Mesothelial cell of epicardium (in vitro differentiated cells): ENCODE measurements at regions not wholly inside any gene's neighbourhood (a gene's known extent, or its start where the extent isn't known, plus 50 kb on each side); places are given as distances from the start of the nearest gene placed in this dataset.

ENCODE experiments used
- DNase-seq, 2 experiments: peaks; one replicate each; pipeline ENCODE4 v3.0.0; 2021; ENCODE audit warnings: low spot score in 2 of 2; ENCODE audit not compliant: unreplicated experiment in 2 of 2
- H3K27ac Mint-ChIP-seq: 2 replicates; pipeline ENCODE4 v1.8.0; 2021; ENCODE audit warnings: mixed read lengths
- H3K27me3 Mint-ChIP-seq: 2 replicates; pipeline ENCODE4 v1.8.0; 2021; ENCODE audit warnings: low read depth, mixed read lengths
- H3K36me3 Mint-ChIP-seq: 2 replicates; pipeline ENCODE4 v1.8.0; 2021; ENCODE audit warnings: mixed read lengths
- H3K4me1 Mint-ChIP-seq: 2 replicates; pipeline ENCODE4 v1.8.0; 2021; ENCODE audit warnings: mixed read lengths
- H3K4me3 Mint-ChIP-seq: 2 replicates; pipeline ENCODE4 v1.8.0; 2021; ENCODE audit warnings: mild to moderate bottlenecking, moderate library complexity, mixed read lengths
- H3K9me3 Mint-ChIP-seq: 2 replicates; pipeline ENCODE4 v1.8.0; 2021; ENCODE audit warnings: mixed read lengths
- TF ChIP-seq, protein P1 (sequence below): fragments of 200-600 bp; sonication (generic); IDR thresholded peaks from one replicate; pipeline ENCODE4 v1.5.0; 2021; ENCODE audit warnings: antibody characterized with exemption; ENCODE audit not compliant: unreplicated experiment

DNA sequence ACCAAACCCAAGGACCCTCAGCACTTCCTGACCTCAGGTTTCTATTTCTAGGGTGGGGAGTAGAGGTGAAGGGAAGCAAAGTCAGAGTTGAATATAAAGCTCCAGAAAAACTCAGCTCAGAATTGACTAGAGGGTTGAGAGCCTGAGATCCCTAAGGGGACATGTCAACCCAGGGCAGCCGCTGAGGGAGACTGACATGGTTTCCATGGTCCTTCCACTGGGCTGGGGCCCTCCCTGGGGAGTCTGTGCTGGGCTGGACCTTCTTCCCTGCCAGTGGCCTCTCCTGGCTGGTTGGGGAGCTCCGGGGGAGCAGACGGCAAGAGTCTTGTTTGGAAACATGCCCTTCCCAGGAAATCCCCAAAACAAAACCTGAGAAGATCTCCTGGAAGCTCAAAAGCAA is 121.3 kb downstream of the METRNL start:
- DNase-seq: no peak
- Mint-ChIP-seq H3K4me3 (no peak overlapping the region), H3K27me3 (no peaks in the 10 kb centered on the region), H3K36me3 (no peaks in the 10 kb centered on the region), H3K27ac (no peak overlapping the region), H3K9me3 (no peaks in the 10 kb centered on the region), H3K4me1 (peaks cover 22% of the 10 kb centered on the region)
- TF ChIP-seq, protein P1, sequence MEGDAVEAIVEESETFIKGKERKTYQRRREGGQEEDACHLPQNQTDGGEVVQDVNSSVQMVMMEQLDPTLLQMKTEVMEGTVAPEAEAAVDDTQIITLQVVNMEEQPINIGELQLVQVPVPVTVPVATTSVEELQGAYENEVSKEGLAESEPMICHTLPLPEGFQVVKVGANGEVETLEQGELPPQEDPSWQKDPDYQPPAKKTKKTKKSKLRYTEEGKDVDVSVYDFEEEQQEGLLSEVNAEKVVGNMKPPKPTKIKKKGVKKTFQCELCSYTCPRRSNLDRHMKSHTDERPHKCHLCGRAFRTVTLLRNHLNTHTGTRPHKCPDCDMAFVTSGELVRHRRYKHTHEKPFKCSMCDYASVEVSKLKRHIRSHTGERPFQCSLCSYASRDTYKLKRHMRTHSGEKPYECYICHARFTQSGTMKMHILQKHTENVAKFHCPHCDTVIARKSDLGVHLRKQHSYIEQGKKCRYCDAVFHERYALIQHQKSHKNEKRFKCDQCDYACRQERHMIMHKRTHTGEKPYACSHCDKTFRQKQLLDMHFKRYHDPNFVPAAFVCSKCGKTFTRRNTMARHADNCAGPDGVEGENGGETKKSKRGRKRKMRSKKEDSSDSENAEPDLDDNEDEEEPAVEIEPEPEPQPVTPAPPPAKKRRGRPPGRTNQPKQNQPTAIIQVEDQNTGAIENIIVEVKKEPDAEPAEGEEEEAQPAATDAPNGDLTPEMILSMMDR: no peak

DNA sequence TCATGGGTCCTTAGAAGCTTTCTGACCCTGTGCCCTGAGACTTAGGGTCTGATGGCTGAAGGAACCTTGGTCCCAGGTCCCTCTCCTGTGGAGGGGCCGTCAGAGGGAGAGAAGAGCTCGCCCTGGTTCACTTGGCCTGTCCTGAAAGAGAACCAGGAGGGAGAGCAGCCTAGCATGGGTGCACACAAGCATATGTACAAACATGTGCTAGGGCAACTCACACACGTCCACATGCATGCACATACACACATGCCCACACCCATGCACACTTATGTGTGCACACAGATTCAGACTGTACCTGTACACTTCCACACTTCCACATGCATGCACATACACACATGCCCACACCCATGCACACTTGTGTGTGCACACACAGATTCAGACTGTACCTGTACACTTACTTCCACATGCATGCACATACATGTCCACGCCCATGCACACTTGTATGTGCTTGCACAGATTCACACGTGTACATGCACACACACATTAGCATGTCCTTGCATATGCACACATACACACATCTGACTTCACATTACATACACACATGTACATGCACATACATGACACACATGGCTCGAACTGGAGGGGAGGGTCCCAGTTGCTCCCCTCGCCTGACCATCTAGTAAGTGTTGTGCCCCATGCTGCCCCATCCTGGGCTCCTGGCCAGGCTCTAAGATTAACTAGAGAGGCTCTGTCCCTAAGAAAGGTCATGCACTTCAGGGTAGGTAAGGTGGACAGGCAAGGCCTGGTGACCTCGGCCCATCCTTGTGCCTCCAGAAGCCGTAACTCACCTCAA is 122.0 kb downstream of the METRNL start:
- Mint-ChIP-seq H3K36me3 (no peaks in the 10 kb centered on the region), H3K4me3 (no peak overlapping the region), H3K27ac (no peak overlapping the region), H3K4me1 (peaks cover 25% of the 10 kb centered on the region), H3K27me3 (no peaks in the 10 kb centered on the region), H3K9me3 (no peaks in the 10 kb centered on the region)
- TF ChIP-seq, protein P1: no peak
- DNase-seq: no peak

DNA sequence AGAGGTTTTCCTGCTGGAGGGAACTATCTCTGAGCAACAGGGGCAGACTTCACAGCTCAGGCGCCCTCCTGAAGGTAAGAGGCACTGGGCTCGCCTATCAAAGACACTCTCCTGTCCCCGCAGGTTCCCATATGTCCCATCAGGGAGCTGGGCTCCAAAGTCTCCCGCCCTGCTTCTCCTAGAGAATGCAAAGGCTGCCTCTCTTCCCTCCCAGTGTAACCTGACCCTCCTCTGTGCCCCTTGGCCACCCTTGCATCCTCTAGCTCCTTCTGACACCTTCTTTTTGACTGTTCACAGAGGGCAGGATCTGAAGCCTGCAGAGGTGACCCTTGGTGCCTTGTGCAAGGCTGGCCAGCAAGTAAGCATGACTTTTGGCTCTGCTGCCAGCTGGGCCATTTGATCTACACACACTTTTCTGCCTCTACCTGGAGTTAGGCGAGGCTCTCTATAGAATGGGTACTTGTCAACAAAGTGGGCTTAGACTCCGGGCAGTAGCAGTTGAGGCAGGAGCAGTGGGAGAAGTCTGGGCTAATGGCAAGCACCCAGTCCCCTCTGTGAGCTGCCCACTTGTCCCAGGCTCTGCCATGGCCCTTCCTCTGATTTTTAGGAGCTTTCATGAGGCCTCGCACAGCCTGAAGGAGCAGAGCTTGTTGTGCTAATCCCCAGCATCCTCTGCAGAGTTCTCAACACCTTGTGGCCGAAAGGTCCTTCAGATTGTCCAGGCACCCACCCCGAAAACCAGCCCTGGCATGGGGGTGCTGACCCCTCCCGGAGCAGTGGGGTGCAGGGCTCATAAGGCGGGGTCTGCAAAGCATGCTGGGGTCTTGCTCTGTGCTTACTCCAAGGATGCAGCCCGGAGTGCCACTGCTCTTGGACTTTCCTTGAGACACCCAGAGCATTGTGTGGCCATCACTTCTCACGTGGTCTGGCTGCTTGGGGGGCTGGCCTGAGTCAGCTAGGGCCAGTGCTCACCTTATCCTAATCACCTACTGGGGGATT is 122.9 kb downstream of the METRNL start:
- no peaks in the 10 kb centered on the region for H3K9me3 Mint-ChIP-seq

DNA sequence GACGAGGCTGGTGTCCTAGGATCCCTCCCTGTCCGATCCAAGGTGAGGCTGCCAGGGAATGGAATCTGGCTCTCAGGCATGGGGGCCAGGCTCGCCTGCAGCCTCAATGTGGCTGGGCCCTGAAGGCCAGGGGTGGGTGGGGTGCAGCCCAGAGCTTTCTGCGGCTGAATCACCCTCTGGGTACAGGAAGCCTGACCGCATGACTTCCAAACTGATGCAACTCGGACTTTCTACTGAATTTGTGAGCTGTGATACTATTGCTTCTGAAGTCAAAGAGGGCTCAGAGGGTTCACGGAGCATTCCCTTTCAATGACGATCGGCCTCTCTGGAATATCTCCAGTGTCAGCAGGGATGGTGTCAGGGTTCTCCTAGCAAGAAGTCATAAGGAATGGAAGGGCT is 123.7 kb downstream of the METRNL start:
- TF ChIP-seq, protein P1: no peak
- no peak overlapping the region for H3K4me3 Mint-ChIP-seq
- H3K4me1 Mint-ChIP-seq: peaks cover 25% of the 10 kb centered on the region
- no peaks in the 10 kb centered on the region for H3K36me3 Mint-ChIP-seq
- H3K9me3 Mint-ChIP-seq: no peaks in the 10 kb centered on the region
- H3K27ac Mint-ChIP-seq: no peak overlapping the region
- DNase-seq: no peak
- no peaks in the 10 kb centered on the region for H3K27me3 Mint-ChIP-seq

More for the DNA sequence above, 122.9 kb downstream of the METRNL start:
- no peak overlapping the region for H3K4me3 Mint-ChIP-seq
- peaks cover 25% of the 10 kb centered on the region for H3K4me1 Mint-ChIP-seq
- no peaks in the 10 kb centered on the region for H3K27me3 Mint-ChIP-seq
- TF ChIP-seq, protein P1: no peak
- no peaks in the 10 kb centered on the region for H3K36me3 Mint-ChIP-seq
- no peak overlapping the region for H3K27ac Mint-ChIP-seq
- DNase-seq: no peak

DNA sequence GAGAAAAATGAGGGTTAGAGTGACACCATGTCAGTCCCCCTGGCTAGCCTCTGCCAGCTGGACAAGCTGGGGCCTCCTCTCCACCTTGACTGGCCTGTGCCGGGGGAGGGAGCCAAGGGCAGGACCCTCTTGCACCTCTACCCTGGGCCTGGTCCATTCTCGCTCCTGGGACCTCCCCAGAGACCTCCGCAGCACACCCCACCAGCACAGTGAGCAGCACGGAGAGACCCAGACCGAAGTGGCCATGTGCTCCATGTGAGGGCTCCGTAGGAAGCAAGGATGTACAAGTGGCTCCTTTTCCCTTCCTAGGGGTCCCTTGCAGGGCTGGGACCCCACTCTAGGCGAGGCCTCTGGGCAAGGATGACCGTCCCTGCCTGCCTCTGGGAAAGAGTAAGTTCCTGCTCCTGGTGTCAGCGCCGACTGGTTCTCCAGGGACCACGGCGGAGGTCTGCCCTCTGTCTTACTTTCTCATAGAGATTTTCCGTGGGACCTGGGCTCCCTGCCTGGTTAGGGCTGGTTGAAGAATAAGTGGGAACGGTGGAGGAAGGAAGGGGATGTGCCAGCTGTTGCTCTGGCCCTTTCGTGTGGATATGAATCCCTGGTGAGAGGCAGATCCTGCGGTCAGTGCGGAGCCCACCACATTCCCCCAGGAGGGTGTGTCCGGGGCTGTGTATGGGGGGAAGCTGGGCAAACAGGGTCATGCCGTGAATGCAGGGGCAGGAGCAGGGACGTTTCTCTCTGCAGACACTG is 124.2 kb downstream of the METRNL start:
- no peak overlapping the region for H3K4me3 Mint-ChIP-seq
- TF ChIP-seq, protein P1: no peak
- H3K27me3 Mint-ChIP-seq: no peaks in the 10 kb centered on the region
- H3K36me3 Mint-ChIP-seq: no peaks in the 10 kb centered on the region
- H3K4me1 Mint-ChIP-seq: peaks cover 25% of the 10 kb centered on the region
- H3K27ac Mint-ChIP-seq: no peak overlapping the region
- no peaks in the 10 kb centered on the region for H3K9me3 Mint-ChIP-seq
- DNase-seq: no peak
